ENCODE measurements at regions not wholly inside any gene's neighbourhood (a gene's known extent, or its start where the extent isn't known, plus 50 kb on each side); places are given as distances from the start of the nearest gene placed in this dataset.

GRCh38 chr12:124384299-124384894 lies 89.5 kb downstream of the RFLNA start:
- H3K4me1 ChIP-seq (ENCODE audit: control insufficient read depth, insufficient read depth, low read length) = peaks cover 68% of the 10 kb centered on the region
- H3K36me3 ChIP-seq (ENCODE audit: control insufficient read depth, insufficient read depth, low read length) = peaks cover 86% of the 10 kb centered on the region
- no peak for DNase-seq (ENCODE audit: low read depth in 4 of 6, low spot score in 6 of 6)
- no peak overlapping the region for H3K4me3 ChIP-seq (ENCODE audit: low read depth, low read length)
- H3K27ac ChIP-seq (ENCODE audit: low read depth, low read length) = no peak overlapping the region
- WGBS (ENCODE audit: insufficient coverage) = 96% methylated on average over 14 of the region's 20 CpGs
- no peaks in the 10 kb centered on the region for H3K27me3 ChIP-seq (ENCODE audit: control insufficient read depth, insufficient read depth, low read length)
- no peaks in the 10 kb centered on the region for H3K9me3 ChIP-seq (ENCODE audit: control insufficient read depth, insufficient read depth, low read length)

- H3K36me3 ChIP-seq (ENCODE audit: control insufficient read depth, insufficient read depth, low read length) = peaks cover 94% of the 10 kb centered on the region
- DNase-seq (ENCODE audit: low read depth in 4 of 6, low spot score in 6 of 6) = no peak
- H3K4me3 ChIP-seq (ENCODE audit: low read depth, low read length) = no peak overlapping the region
- no peaks in the 10 kb centered on the region for H3K9me3 ChIP-seq (ENCODE audit: control insufficient read depth, insufficient read depth, low read length)
- peaks cover 62% of the 10 kb centered on the region for H3K4me1 ChIP-seq (ENCODE audit: control insufficient read depth, insufficient read depth, low read length)
- H3K27me3 ChIP-seq (ENCODE audit: control insufficient read depth, insufficient read depth, low read length) = no peaks in the 10 kb centered on the region
- 95% methylated on average over 9 of the region's 10 CpGs for WGBS (ENCODE audit: insufficient coverage)
- no peak overlapping the region for H3K27ac ChIP-seq (ENCODE audit: low read depth, low read length)
Measured at GRCh38 chr12:124383028-124383427, 88.1 kb downstream of the RFLNA start.

GRCh38 chr12:124381456-124382296 lies 86.8 kb downstream of the RFLNA start:
- DNase-seq (ENCODE audit: low read depth in 4 of 6, low spot score in 6 of 6) = peak in 1 of 6 donors; percentile 59
- peak overlapping the region; percentile 79 for H3K27ac ChIP-seq (ENCODE audit: low read depth, low read length)
- no peaks in the 10 kb centered on the region for H3K9me3 ChIP-seq (ENCODE audit: control insufficient read depth, insufficient read depth, low read length)
- no peak overlapping the region for H3K4me3 ChIP-seq (ENCODE audit: low read depth, low read length)
- H3K36me3 ChIP-seq (ENCODE audit: control insufficient read depth, insufficient read depth, low read length) = peaks cover 97% of the 10 kb centered on the region
- peaks cover 49% of the 10 kb centered on the region for H3K4me1 ChIP-seq (ENCODE audit: control insufficient read depth, insufficient read depth, low read length)
- WGBS (ENCODE audit: insufficient coverage) = 76% methylated on average over 19 of the region's 25 CpGs
- H3K27me3 ChIP-seq (ENCODE audit: control insufficient read depth, insufficient read depth, low read length) = no peaks in the 10 kb centered on the region

- H3K27ac ChIP-seq (ENCODE audit: low read depth, low read length) = peak overlapping the region; percentile 79
- no peak for DNase-seq (ENCODE audit: low read depth in 4 of 6, low spot score in 6 of 6)
- H3K36me3 ChIP-seq (ENCODE audit: control insufficient read depth, insufficient read depth, low read length) = peaks cover 97% of the 10 kb centered on the region
- H3K4me1 ChIP-seq (ENCODE audit: control insufficient read depth, insufficient read depth, low read length) = peaks cover 41% of the 10 kb centered on the region
- H3K27me3 ChIP-seq (ENCODE audit: control insufficient read depth, insufficient read depth, low read length) = no peaks in the 10 kb centered on the region
- no peaks in the 10 kb centered on the region for H3K9me3 ChIP-seq (ENCODE audit: control insufficient read depth, insufficient read depth, low read length)
- no peak overlapping the region for H3K4me3 ChIP-seq (ENCODE audit: low read depth, low read length)
- 70% methylated on average over 7 of the region's 8 CpGs for WGBS (ENCODE audit: insufficient coverage)
Measured at GRCh38 chr12:124380796-124381455, 86.0 kb downstream of the RFLNA start.

GRCh38 chr12:124379938-124380754 lies 85.3 kb downstream of the RFLNA start:
- no peaks in the 10 kb centered on the region for H3K27me3 ChIP-seq (ENCODE audit: control insufficient read depth, insufficient read depth, low read length)
- peaks cover 97% of the 10 kb centered on the region for H3K36me3 ChIP-seq (ENCODE audit: control insufficient read depth, insufficient read depth, low read length)
- DNase-seq (ENCODE audit: low read depth in 4 of 6, low spot score in 6 of 6) = peak in 2 of 6 donors; percentile 58 to 87
- whole genome bisulfite sequencing (ENCODE audit: insufficient coverage) = 54% methylated on average over 27 of the region's 31 CpGs
- H3K4me3 ChIP-seq (ENCODE audit: low read depth, low read length) = no peak overlapping the region
- peaks cover 39% of the 10 kb centered on the region for H3K4me1 ChIP-seq (ENCODE audit: control insufficient read depth, insufficient read depth, low read length)
- H3K9me3 ChIP-seq (ENCODE audit: control insufficient read depth, insufficient read depth, low read length) = no peaks in the 10 kb centered on the region
- peak overlapping the region; percentile 79 for H3K27ac ChIP-seq (ENCODE audit: low read depth, low read length)

GRCh38 chr12:124379379-124379937 lies 84.6 kb downstream of the RFLNA start:
- no peak overlapping the region for H3K4me3 ChIP-seq (ENCODE audit: low read depth, low read length)
- no peaks in the 10 kb centered on the region for H3K9me3 ChIP-seq (ENCODE audit: control insufficient read depth, insufficient read depth, low read length)
- H3K36me3 ChIP-seq (ENCODE audit: control insufficient read depth, insufficient read depth, low read length) = peaks cover 97% of the 10 kb centered on the region
- no peaks in the 10 kb centered on the region for H3K27me3 ChIP-seq (ENCODE audit: control insufficient read depth, insufficient read depth, low read length)
- DNase-seq (ENCODE audit: low read depth in 4 of 6, low spot score in 6 of 6) = no peak
- peaks cover 39% of the 10 kb centered on the region for H3K4me1 ChIP-seq (ENCODE audit: control insufficient read depth, insufficient read depth, low read length)
- peak overlapping the region; percentile 79 for H3K27ac ChIP-seq (ENCODE audit: low read depth, low read length)
- WGBS (ENCODE audit: insufficient coverage) = 75% methylated on average over 15 of the region's 17 CpGs

GRCh38 chr12:124378926-124379325 lies 84.0 kb downstream of the RFLNA start:
- H3K27ac ChIP-seq (ENCODE audit: low read depth, low read length) = peak overlapping the region; percentile 79
- H3K9me3 ChIP-seq (ENCODE audit: control insufficient read depth, insufficient read depth, low read length) = no peaks in the 10 kb centered on the region
- peaks cover 39% of the 10 kb centered on the region for H3K4me1 ChIP-seq (ENCODE audit: control insufficient read depth, insufficient read depth, low read length)
- H3K27me3 ChIP-seq (ENCODE audit: control insufficient read depth, insufficient read depth, low read length) = no peaks in the 10 kb centered on the region
- WGBS (ENCODE audit: insufficient coverage) = 94% methylated on average over 13 of the region's 13 CpGs
- H3K4me3 ChIP-seq (ENCODE audit: low read depth, low read length) = no peak overlapping the region
- H3K36me3 ChIP-seq (ENCODE audit: control insufficient read depth, insufficient read depth, low read length) = peaks cover 97% of the 10 kb centered on the region
- no peak for DNase-seq (ENCODE audit: low read depth in 4 of 6, low spot score in 6 of 6)

GRCh38 chr12:124377981-124378509 lies 83.2 kb downstream of the RFLNA start:
- Histone ChIP-seq H3K27me3 (ENCODE audit: control insufficient read depth, insufficient read depth, low read length) (no peaks in the 10 kb centered on the region), H3K27ac (ENCODE audit: low read depth, low read length) (no peak overlapping the region), H3K4me1 (ENCODE audit: control insufficient read depth, insufficient read depth, low read length) (peaks cover 39% of the 10 kb centered on the region), H3K9me3 (ENCODE audit: control insufficient read depth, insufficient read depth, low read length) (no peaks in the 10 kb centered on the region), H3K4me3 (ENCODE audit: low read depth, low read length) (no peak overlapping the region), H3K36me3 (ENCODE audit: control insufficient read depth, insufficient read depth, low read length) (peaks cover 95% of the 10 kb centered on the region)
- WGBS (ENCODE audit: insufficient coverage) = 96% methylated on average over 26 of the region's 26 CpGs
- no peak for DNase-seq (ENCODE audit: low read depth in 4 of 6, low spot score in 6 of 6)

- 94% methylated on average over 9 of the region's 9 CpGs for WGBS (ENCODE audit: insufficient coverage)
- Histone ChIP-seq H3K36me3 (ENCODE audit: control insufficient read depth, insufficient read depth, low read length) (peaks cover 95% of the 10 kb centered on the region), H3K27ac (ENCODE audit: low read depth, low read length) (no peak overlapping the region), H3K4me3 (ENCODE audit: low read depth, low read length) (no peak overlapping the region), H3K9me3 (ENCODE audit: control insufficient read depth, insufficient read depth, low read length) (no peaks in the 10 kb centered on the region), H3K4me1 (ENCODE audit: control insufficient read depth, insufficient read depth, low read length) (peaks cover 30% of the 10 kb centered on the region), H3K27me3 (ENCODE audit: control insufficient read depth, insufficient read depth, low read length) (no peaks in the 10 kb centered on the region)
- no peak for DNase-seq (ENCODE audit: low read depth in 4 of 6, low spot score in 6 of 6)
Measured at GRCh38 chr12:124376435-124376834, 81.5 kb downstream of the RFLNA start.

Data from spinal cord (tissue), 9 donors.